DND-41 (cell line): ENCODE measurements at regions not wholly inside any gene's neighbourhood (a gene's known extent, or its start where the extent isn't known, plus 50 kb on each side); places are given as distances from the start of the nearest gene placed in this dataset.

Experiments used
- ATAC-seq: fragments of 200-7000 bp; cut with Tn5 transposase; 3 replicates; pipeline ENCODE4 v1.9.1; 2021; ENCODE audit warnings: low read depth; ENCODE audit not compliant: insufficient read depth
- DNase-seq: peaks from one replicate; pipeline ENCODE4 v3.0.0-alpha.2; 2020
- H2AFZ ChIP-seq: 2 replicates; pipeline ENCODE4 v1.6.0; 2012; ENCODE audit warnings: low read depth, low read length
- H3K27ac ChIP-seq: 2 replicates; pipeline ENCODE4 v1.5.1; 2012; ENCODE audit warnings: low read length, inconsistent platforms
- H3K27me3 ChIP-seq: fragments of 200-600 bp; sonication (generic); 2 replicates; pipeline ENCODE4 v1.6.0; 2012; ENCODE audit warnings: low read length, mild to moderate bottlenecking, inconsistent platforms; ENCODE audit not compliant: insufficient read depth, poor library complexity
- H3K36me3 ChIP-seq: 2 replicates; pipeline ENCODE4 v1.5.1; 2012; ENCODE audit warnings: low read length, inconsistent platforms; ENCODE audit not compliant: insufficient read depth
- H3K4me1 ChIP-seq: 2 replicates; pipeline ENCODE4 v1.5.1; 2012; ENCODE audit warnings: mild to moderate bottlenecking, low read length; ENCODE audit not compliant: insufficient read depth
- H3K4me2 ChIP-seq: 2 replicates; pipeline ENCODE4 v1.6.0; 2012; ENCODE audit warnings: mild to moderate bottlenecking, moderate library complexity, low read length, inconsistent platforms; ENCODE audit not compliant: insufficient read depth
- H3K4me3 ChIP-seq, 2 experiments: fragments of 200-600 bp in 1 of 2; shearing (Covaris generic) in 1 of 2; 2 replicates each; pipeline ENCODE4 v1.5.1; 2012 to 2016; ENCODE audit warnings: inconsistent platforms in 2 of 2, low read length in 2 of 2, mild to moderate bottlenecking in 2 of 2, low read depth in 1 of 2, moderate library complexity in 1 of 2
- H3K79me2 ChIP-seq: 2 replicates; pipeline ENCODE4 v1.6.0; 2012; ENCODE audit warnings: low read length, inconsistent platforms; ENCODE audit not compliant: insufficient read depth
- H3K9ac ChIP-seq: 2 replicates; pipeline ENCODE4 v1.6.0; 2012; ENCODE audit warnings: low read depth, mild to moderate bottlenecking, inconsistent platforms, low read length, moderate library complexity
- H3K9me3 ChIP-seq: 2 replicates; pipeline ENCODE4 v1.5.1; 2012; ENCODE audit warnings: low read length, moderate library complexity, mild to moderate bottlenecking, inconsistent platforms; ENCODE audit not compliant: insufficient read depth, severe bottlenecking
- H4K20me1 ChIP-seq: 2 replicates; pipeline ENCODE4 v1.6.0; 2012; ENCODE audit warnings: low read length; ENCODE audit not compliant: insufficient read depth
- CTCF ChIP-seq: IDR thresholded peaks from 2 replicates; pipeline ENCODE4 v1.5.1; 2012; ENCODE audit warnings: borderline replicate concordance, low read length, moderate library complexity, mild to moderate bottlenecking; ENCODE audit not compliant: poor library complexity, severe bottlenecking; ENCODE audit errors: extremely low read depth
- EZH2 ChIP-seq: IDR thresholded peaks from 3 replicates; pipeline ENCODE4 v1.6.1; 2012; ENCODE audit warnings: borderline replicate concordance, low read depth, mild to moderate bottlenecking, moderate library complexity, low read length, inconsistent platforms; ENCODE audit not compliant: severe bottlenecking

GRCh38 chr13:21231426-21231940 is 55.0 kb downstream of the MRPL57 start:
- Histone ChIP-seq H3K4me1 (peaks cover 77% of the 10 kb centered on the region), H3K36me3 (no peaks in the 10 kb centered on the region), H4K20me1 (no peaks in the 10 kb centered on the region), H2AFZ (peak overlapping the region; percentile 37), H3K9ac (peak overlapping the region; percentile 54), H3K79me2 (no peaks in the 10 kb centered on the region), H3K9me3 (no peaks in the 10 kb centered on the region), H3K27me3 (no peaks in the 10 kb centered on the region), H3K27ac (peak overlapping the region; percentile 90), H3K4me2 (no peak overlapping the region), H3K4me3 (no peak overlapping the region)
- TF ChIP-seq CTCF = no peak
- no peak for TF ChIP-seq EZH2
- ATAC-seq (peak; percentile 17), DNase-seq (peak; percentile 34)

- Histone ChIP-seq H3K36me3 (no peaks in the 10 kb centered on the region), H3K4me1 (peaks cover 84% of the 10 kb centered on the region), H3K9me3 (no peaks in the 10 kb centered on the region), H3K27me3 (no peaks in the 10 kb centered on the region), H3K79me2 (no peaks in the 10 kb centered on the region), H3K4me2 (peak overlapping the region; percentile 57; the same call in 1 of the 2 replicates), H3K9ac (peak overlapping the region; percentile 54), H3K27ac (peak overlapping the region; percentile 90), H3K4me3 (no peak overlapping the region), H4K20me1 (no peaks in the 10 kb centered on the region), H2AFZ (peak overlapping the region; percentile 37; the same call in 1 of the 2 replicates)
- DNase-seq (peak; percentile 53), ATAC-seq (peak; percentile 47)
- peak; percentile 32 for TF ChIP-seq CTCF
- no peak for TF ChIP-seq EZH2
Measured at GRCh38 chr13:21232196-21232595, 55.7 kb downstream of the MRPL57 start.

- H3K9ac ChIP-seq = peak overlapping the region; percentile 54
- H3K27ac ChIP-seq = peak overlapping the region; percentile 90
- H3K36me3 ChIP-seq = no peaks in the 10 kb centered on the region
- ATAC-seq (peak; percentile 10), DNase-seq (no peak)
- H3K27me3 ChIP-seq = no peaks in the 10 kb centered on the region
- no peaks in the 10 kb centered on the region for H4K20me1 ChIP-seq
- no peaks in the 10 kb centered on the region for H3K79me2 ChIP-seq
- TF ChIP-seq CTCF (no peak), EZH2 (no peak)
- no peak overlapping the region; a peak in 1 of 4 replicates for H3K4me3 ChIP-seq
- peaks cover 88% of the 10 kb centered on the region for H3K4me1 ChIP-seq
- no peaks in the 10 kb centered on the region for H3K9me3 ChIP-seq
- H3K4me2 ChIP-seq = peak overlapping the region; percentile 57
- H2AFZ ChIP-seq = peak overlapping the region; percentile 61
Measured at GRCh38 chr13:21232599-21232998, 56.1 kb downstream of the MRPL57 start.
